ENCODE measurements at regions not wholly inside any gene's neighbourhood (a gene's known extent, or its start where the extent isn't known, plus 50 kb on each side); places are given as distances from the start of the nearest gene placed in this dataset.

- Histone ChIP-seq H3K4me1 (ENCODE audit: control insufficient read depth in 1 of 2, insufficient read depth in 2 of 2, low read length in 2 of 2) (no peaks in the 10 kb centered on the region), H3K9me3 (ENCODE audit: control insufficient read depth in 1 of 2, low read length in 2 of 2) (no peaks in the 10 kb centered on the region), H3K27me3 (ENCODE audit: low read depth, low read length) (no peaks in the 10 kb centered on the region), H3K4me3 (ENCODE audit: low read depth in 1 of 2, low read length in 2 of 2) (no peak overlapping the region), H3K27ac (ENCODE audit: low read length) (no peak overlapping the region), H3K36me3 (ENCODE audit: control insufficient read depth in 1 of 2, insufficient read depth in 2 of 2, low read length in 2 of 2) (no peaks in the 10 kb centered on the region)
Measured at GRCh38 chr20:55746723-55747122, 258.6 kb downstream of the CBLN4 start.

- Histone ChIP-seq H3K4me3 (ENCODE audit: low read depth in 1 of 2, low read length in 2 of 2) (no peak overlapping the region), H3K27ac (ENCODE audit: low read length) (no peak overlapping the region)
Measured at GRCh38 chr20:55745840-55746239, 259.5 kb downstream of the CBLN4 start.

GRCh38 chr20:55744896-55745295, 260.4 kb downstream of the CBLN4 start:
- Histone ChIP-seq H3K4me3 (ENCODE audit: low read depth in 1 of 2, low read length in 2 of 2) (no peak overlapping the region), H3K27ac (ENCODE audit: low read length) (no peak overlapping the region), H3K4me1 (ENCODE audit: control insufficient read depth in 1 of 2, insufficient read depth in 2 of 2, low read length in 2 of 2) (no peaks in the 10 kb centered on the region), H3K36me3 (ENCODE audit: control insufficient read depth in 1 of 2, insufficient read depth in 2 of 2, low read length in 2 of 2) (no peaks in the 10 kb centered on the region), H3K27me3 (ENCODE audit: low read depth, low read length) (no peaks in the 10 kb centered on the region), H3K9me3 (ENCODE audit: control insufficient read depth in 1 of 2, low read length in 2 of 2) (no peaks in the 10 kb centered on the region)

More at GRCh38 chr20:55745840-55746239, 259.5 kb downstream of the CBLN4 start:
- Histone ChIP-seq H3K4me1 (ENCODE audit: control insufficient read depth in 1 of 2, insufficient read depth in 2 of 2, low read length in 2 of 2) (no peaks in the 10 kb centered on the region), H3K9me3 (ENCODE audit: control insufficient read depth in 1 of 2, low read length in 2 of 2) (no peaks in the 10 kb centered on the region), H3K27me3 (ENCODE audit: low read depth, low read length) (no peaks in the 10 kb centered on the region), H3K36me3 (ENCODE audit: control insufficient read depth in 1 of 2, insufficient read depth in 2 of 2, low read length in 2 of 2) (no peaks in the 10 kb centered on the region)

GRCh38 chr20:55741801-55742200, 263.5 kb downstream of the CBLN4 start:
- Histone ChIP-seq H3K27me3 (ENCODE audit: low read depth, low read length) (no peaks in the 10 kb centered on the region), H3K9me3 (ENCODE audit: control insufficient read depth in 1 of 2, low read length in 2 of 2) (no peaks in the 10 kb centered on the region), H3K4me1 (ENCODE audit: control insufficient read depth in 1 of 2, insufficient read depth in 2 of 2, low read length in 2 of 2) (no peaks in the 10 kb centered on the region), H3K27ac (ENCODE audit: low read length) (no peak overlapping the region), H3K4me3 (ENCODE audit: low read depth in 1 of 2, low read length in 2 of 2) (no peak overlapping the region), H3K36me3 (ENCODE audit: control insufficient read depth in 1 of 2, insufficient read depth in 2 of 2, low read length in 2 of 2) (no peaks in the 10 kb centered on the region)

GRCh38 chr20:55740076-55740475, 265.2 kb downstream of the CBLN4 start:
- H3K27ac ChIP-seq (ENCODE audit: low read length): no peak overlapping the region
- H3K4me3 ChIP-seq (ENCODE audit: low read depth in 1 of 2, low read length in 2 of 2): no peak overlapping the region

GRCh38 chr20:55730321-55730720, 275.0 kb downstream of the CBLN4 start:
- Histone ChIP-seq H3K9me3 (ENCODE audit: control insufficient read depth in 1 of 2, low read length in 2 of 2) (no peaks in the 10 kb centered on the region), H3K36me3 (ENCODE audit: control insufficient read depth in 1 of 2, insufficient read depth in 2 of 2, low read length in 2 of 2) (no peaks in the 10 kb centered on the region), H3K4me3 (ENCODE audit: low read depth in 1 of 2, low read length in 2 of 2) (no peak overlapping the region), H3K27ac (ENCODE audit: low read length) (no peak overlapping the region), H3K27me3 (ENCODE audit: low read depth, low read length) (no peaks in the 10 kb centered on the region), H3K4me1 (ENCODE audit: control insufficient read depth in 1 of 2, insufficient read depth in 2 of 2, low read length in 2 of 2) (no peaks in the 10 kb centered on the region)

More at GRCh38 chr20:55740076-55740475, 265.2 kb downstream of the CBLN4 start:
- Histone ChIP-seq H3K4me1 (ENCODE audit: control insufficient read depth in 1 of 2, insufficient read depth in 2 of 2, low read length in 2 of 2) (no peaks in the 10 kb centered on the region), H3K36me3 (ENCODE audit: control insufficient read depth in 1 of 2, insufficient read depth in 2 of 2, low read length in 2 of 2) (no peaks in the 10 kb centered on the region), H3K27me3 (ENCODE audit: low read depth, low read length) (no peaks in the 10 kb centered on the region), H3K9me3 (ENCODE audit: control insufficient read depth in 1 of 2, low read length in 2 of 2) (no peaks in the 10 kb centered on the region)

- Histone ChIP-seq H3K27me3 (ENCODE audit: low read depth, low read length) (no peaks in the 10 kb centered on the region), H3K9me3 (ENCODE audit: control insufficient read depth in 1 of 2, low read length in 2 of 2) (no peaks in the 10 kb centered on the region), H3K4me1 (ENCODE audit: control insufficient read depth in 1 of 2, insufficient read depth in 2 of 2, low read length in 2 of 2) (no peaks in the 10 kb centered on the region), H3K27ac (ENCODE audit: low read length) (no peak overlapping the region), H3K4me3 (ENCODE audit: low read depth in 1 of 2, low read length in 2 of 2) (no peak overlapping the region), H3K36me3 (ENCODE audit: control insufficient read depth in 1 of 2, insufficient read depth in 2 of 2, low read length in 2 of 2) (no peaks in the 10 kb centered on the region)
Measured at GRCh38 chr20:55714736-55715135, 290.6 kb downstream of the CBLN4 start.

GRCh38 chr20:55714082-55714481, 291.2 kb downstream of the CBLN4 start:
- H3K4me1 ChIP-seq (ENCODE audit: control insufficient read depth in 1 of 2, insufficient read depth in 2 of 2, low read length in 2 of 2): no peaks in the 10 kb centered on the region
- H3K27me3 ChIP-seq (ENCODE audit: low read depth, low read length): no peaks in the 10 kb centered on the region
- no peaks in the 10 kb centered on the region for H3K9me3 ChIP-seq (ENCODE audit: control insufficient read depth in 1 of 2, low read length in 2 of 2)
- H3K27ac ChIP-seq (ENCODE audit: low read length): no peak overlapping the region
- no peaks in the 10 kb centered on the region for H3K36me3 ChIP-seq (ENCODE audit: control insufficient read depth in 1 of 2, insufficient read depth in 2 of 2, low read length in 2 of 2)
- H3K4me3 ChIP-seq (ENCODE audit: low read depth in 1 of 2, low read length in 2 of 2): no peak overlapping the region

GRCh38 chr20:55704458-55704857, 300.9 kb downstream of the CBLN4 start:
- H3K27me3 ChIP-seq (ENCODE audit: low read depth, low read length): no peaks in the 10 kb centered on the region
- no peak overlapping the region for H3K27ac ChIP-seq (ENCODE audit: low read length)
- H3K36me3 ChIP-seq (ENCODE audit: control insufficient read depth in 1 of 2, insufficient read depth in 2 of 2, low read length in 2 of 2): no peaks in the 10 kb centered on the region
- H3K4me3 ChIP-seq (ENCODE audit: low read depth in 1 of 2, low read length in 2 of 2): no peak overlapping the region
- no peaks in the 10 kb centered on the region for H3K4me1 ChIP-seq (ENCODE audit: control insufficient read depth in 1 of 2, insufficient read depth in 2 of 2, low read length in 2 of 2)
- H3K9me3 ChIP-seq (ENCODE audit: control insufficient read depth in 1 of 2, low read length in 2 of 2): no peaks in the 10 kb centered on the region

- Histone ChIP-seq H3K9me3 (ENCODE audit: control insufficient read depth in 1 of 2, low read length in 2 of 2) (no peaks in the 10 kb centered on the region), H3K27me3 (ENCODE audit: low read depth, low read length) (no peaks in the 10 kb centered on the region), H3K27ac (ENCODE audit: low read length) (no peak overlapping the region), H3K4me1 (ENCODE audit: control insufficient read depth in 1 of 2, insufficient read depth in 2 of 2, low read length in 2 of 2) (no peaks in the 10 kb centered on the region), H3K36me3 (ENCODE audit: control insufficient read depth in 1 of 2, insufficient read depth in 2 of 2, low read length in 2 of 2) (no peaks in the 10 kb centered on the region), H3K4me3 (ENCODE audit: low read depth in 1 of 2, low read length in 2 of 2) (no peak overlapping the region)
Measured at GRCh38 chr20:55701467-55701866, 303.9 kb downstream of the CBLN4 start.

GRCh38 chr20:55696520-55696919, 308.8 kb downstream of the CBLN4 start:
- no peak overlapping the region for H3K27ac ChIP-seq (ENCODE audit: low read length)
- no peaks in the 10 kb centered on the region for H3K36me3 ChIP-seq (ENCODE audit: control insufficient read depth in 1 of 2, insufficient read depth in 2 of 2, low read length in 2 of 2)
- H3K27me3 ChIP-seq (ENCODE audit: low read depth, low read length): no peaks in the 10 kb centered on the region
- H3K4me1 ChIP-seq (ENCODE audit: control insufficient read depth in 1 of 2, insufficient read depth in 2 of 2, low read length in 2 of 2): no peaks in the 10 kb centered on the region
- H3K4me3 ChIP-seq (ENCODE audit: low read depth in 1 of 2, low read length in 2 of 2): no peak overlapping the region
- no peaks in the 10 kb centered on the region for H3K9me3 ChIP-seq (ENCODE audit: control insufficient read depth in 1 of 2, low read length in 2 of 2)

- no peaks in the 10 kb centered on the region for H3K9me3 ChIP-seq (ENCODE audit: control insufficient read depth in 1 of 2, low read length in 2 of 2)
- no peaks in the 10 kb centered on the region for H3K4me1 ChIP-seq (ENCODE audit: control insufficient read depth in 1 of 2, insufficient read depth in 2 of 2, low read length in 2 of 2)
- no peak overlapping the region for H3K27ac ChIP-seq (ENCODE audit: low read length)
- H3K36me3 ChIP-seq (ENCODE audit: control insufficient read depth in 1 of 2, insufficient read depth in 2 of 2, low read length in 2 of 2): no peaks in the 10 kb centered on the region
- no peak overlapping the region for H3K4me3 ChIP-seq (ENCODE audit: low read depth in 1 of 2, low read length in 2 of 2)
- no peaks in the 10 kb centered on the region for H3K27me3 ChIP-seq (ENCODE audit: low read depth, low read length)
Measured at GRCh38 chr20:55693641-55694040, 311.7 kb downstream of the CBLN4 start.
